Esophagus muscularis mucosa (tissue), 4 donors: ENCODE measurements at regions not wholly inside any gene's neighbourhood (a gene's known extent, or its start where the extent isn't known, plus 50 kb on each side); places are given as distances from the start of the nearest gene placed in this dataset.
"Not testable (repeated sequence)": the region's sequence is repeated elsewhere in the genome, so short reads cannot be mapped to it uniquely, and the experiment has no call there.

Source experiments
- DNase-seq: peaks from one replicate; pipeline ENCODE4 v3.0.0-alpha.2; 2017; ENCODE audit errors: extremely low spot score
- H3K27ac ChIP-seq, 4 donors: fragments of 200-600 bp; sonication (generic); replicated peaks in 1 of 4; 1 replicate in 3 of 4; 2 replicates in 1 of 4; pipeline ENCODE4 v1.5.1; 2016 to 2019; ENCODE audit warnings: mild to moderate bottlenecking in 1 of 4
- H3K27me3 ChIP-seq, 4 donors: fragments of 200-600 bp; sonication (generic); one replicate each; pipeline versions ENCODE4 v1.5.1 to v1.6.0; 2016 to 2019
- H3K36me3 ChIP-seq, 4 donors: fragments of 200-600 bp; sonication (generic); one replicate each; pipeline ENCODE4 v1.5.1; 2016 to 2019
- H3K4me1 ChIP-seq, 4 donors: fragments of 200-600 bp; sonication (generic); one replicate each; pipeline ENCODE4 v1.5.1; 2016 to 2019
- H3K4me3 ChIP-seq, 4 donors: fragments of 200-600 bp; sonication (generic); 1 replicate in 2 of 4; 2 replicates in 2 of 4; pipeline ENCODE4 v1.5.1; 2016 to 2019; ENCODE audit warnings: mild to moderate bottlenecking in 4 of 4, moderate library complexity in 1 of 4
- H3K9me3 ChIP-seq, 4 donors: fragments of 200-600 bp; sonication (generic); 1 replicate in 3 of 4; 2 replicates in 1 of 4; pipeline ENCODE4 v1.5.1; 2016 to 2019
- EP300 ChIP-seq: sonication (generic); formaldehyde crosslinking; IDR thresholded peaks from one replicate; pipeline ENCODE4 v1.6.1; 2017; ENCODE audit warnings: antibody characterized with exemption
- POLR2A ChIP-seq: fragments of 450-650 bp; IDR thresholded peaks from one replicate; pipeline ENCODE4 v1.6.1; 2017; ENCODE audit warnings: antibody characterized with exemption, moderate library complexity, mild to moderate bottlenecking, low read depth
- POLR2AphosphoS5 ChIP-seq, 2 donors: sonication (generic); formaldehyde crosslinking; IDR thresholded peaks; one replicate each; pipeline ENCODE4 v1.6.1; 2017; ENCODE audit warnings: antibody characterized with exemption in 2 of 2
- WGBS: methylation state at CpG from one replicate; pipeline ENCODE4 v1.1.5; 2018; 5-methylcytosine and 5-hydroxymethylcytosine counted together
- intact Hi-C: fragments of 100-400 bp; cut with DNase I; formaldehyde crosslinking; loops from one replicate; pipeline ENCODE4 v1.15.1; 2023
- TF ChIP-seq, protein P1 (sequence below), 3 experiments: fragments of 200-600 bp in 2 of 3; fragments of 450-650 bp in 1 of 3; sonication (generic) in 2 of 3; IDR thresholded peaks; one replicate each; pipeline ENCODE4 v1.5.1; 2017 to 2019; ENCODE audit warnings: antibody characterized with exemption in 3 of 3, mild to moderate bottlenecking in 2 of 3, moderate library complexity in 1 of 3

- no peak overlapping the region for H3K27ac ChIP-seq
- 64% methylated on average over 2 of the region's 2 CpGs for WGBS
- no peaks in the 10 kb centered on the region for H3K9me3 ChIP-seq
- TF ChIP-seq POLR2A (no peak), EP300 (no peak), POLR2AphosphoS5 (IDR thresholded peaks at IDR 0.05) (no peak)
- TF ChIP-seq, protein P1, sequence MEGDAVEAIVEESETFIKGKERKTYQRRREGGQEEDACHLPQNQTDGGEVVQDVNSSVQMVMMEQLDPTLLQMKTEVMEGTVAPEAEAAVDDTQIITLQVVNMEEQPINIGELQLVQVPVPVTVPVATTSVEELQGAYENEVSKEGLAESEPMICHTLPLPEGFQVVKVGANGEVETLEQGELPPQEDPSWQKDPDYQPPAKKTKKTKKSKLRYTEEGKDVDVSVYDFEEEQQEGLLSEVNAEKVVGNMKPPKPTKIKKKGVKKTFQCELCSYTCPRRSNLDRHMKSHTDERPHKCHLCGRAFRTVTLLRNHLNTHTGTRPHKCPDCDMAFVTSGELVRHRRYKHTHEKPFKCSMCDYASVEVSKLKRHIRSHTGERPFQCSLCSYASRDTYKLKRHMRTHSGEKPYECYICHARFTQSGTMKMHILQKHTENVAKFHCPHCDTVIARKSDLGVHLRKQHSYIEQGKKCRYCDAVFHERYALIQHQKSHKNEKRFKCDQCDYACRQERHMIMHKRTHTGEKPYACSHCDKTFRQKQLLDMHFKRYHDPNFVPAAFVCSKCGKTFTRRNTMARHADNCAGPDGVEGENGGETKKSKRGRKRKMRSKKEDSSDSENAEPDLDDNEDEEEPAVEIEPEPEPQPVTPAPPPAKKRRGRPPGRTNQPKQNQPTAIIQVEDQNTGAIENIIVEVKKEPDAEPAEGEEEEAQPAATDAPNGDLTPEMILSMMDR (IDR thresholded peaks at IDR 0.05), result no peak
- H3K36me3 ChIP-seq, result no peaks in the 10 kb centered on the region
- no peak overlapping the region for H3K4me3 ChIP-seq
- DNase-seq, result no peak
- peaks cover 0 to 9% (median 5%) of the 10 kb centered on the region in 4 donors for H3K4me1 ChIP-seq
- intact Hi-C loops, result no loop called here
- H3K27me3 ChIP-seq, result no peaks in the 10 kb centered on the region
These were observed 721.0 kb upstream of the PKDCC start for GRCh38 chr2:41326851-41327250.

- no peak for TF ChIP-seq POLR2A
- 61% methylated on average over 3 of the region's 3 CpGs for WGBS
- Histone ChIP-seq H3K4me3 (no peak overlapping the region), H3K27ac (no peak overlapping the region), H3K9me3 (no peaks in the 10 kb centered on the region), H3K4me1 (peaks cover 0 to 9% (median 5%) of the 10 kb centered on the region in 4 donors), H3K36me3 (no peaks in the 10 kb centered on the region), H3K27me3 (no peaks in the 10 kb centered on the region)
- intact Hi-C loops, result no loop called here
- DNase-seq, result no peak
These were observed 718.8 kb upstream of the PKDCC start for GRCh38 chr2:41329040-41329439.

DNA sequence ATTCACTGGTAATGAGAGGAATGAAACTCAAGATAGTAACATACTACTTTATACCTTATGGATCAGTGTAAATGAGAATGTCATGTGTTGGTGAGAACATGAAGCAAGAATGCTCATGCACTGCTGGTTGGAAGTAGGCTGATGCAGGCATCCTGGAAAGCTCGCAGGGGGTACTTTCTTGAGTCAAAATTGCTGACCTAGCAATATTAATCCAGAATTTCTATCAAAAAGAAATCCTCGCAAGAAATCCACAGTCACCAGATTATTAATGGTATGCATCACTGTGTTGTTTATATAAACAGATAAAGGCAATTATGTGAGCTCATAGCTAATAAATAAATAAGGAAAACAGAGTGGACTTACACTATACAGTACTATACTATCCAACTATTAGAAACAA is 713.7 kb upstream of the PKDCC start:
- 90% methylated on average over 2 of the region's 2 CpGs for WGBS
- Histone ChIP-seq H3K4me1 (peaks cover 0 to 16% (median 0%) of the 10 kb centered on the region in 4 donors), H3K27ac (no peak overlapping the region), H3K9me3 (no peaks in the 10 kb centered on the region), H3K4me3 (no peak overlapping the region), H3K36me3 (no peaks in the 10 kb centered on the region), H3K27me3 (no peaks in the 10 kb centered on the region)
- DNase-seq, result no peak
- intact Hi-C loops, result no loop called here
- TF ChIP-seq, protein P1 (IDR thresholded peaks at IDR 0.05), result no peak
- no peak for TF ChIP-seq EP300
- no peak for TF ChIP-seq POLR2AphosphoS5 (IDR thresholded peaks at IDR 0.05)

DNA sequence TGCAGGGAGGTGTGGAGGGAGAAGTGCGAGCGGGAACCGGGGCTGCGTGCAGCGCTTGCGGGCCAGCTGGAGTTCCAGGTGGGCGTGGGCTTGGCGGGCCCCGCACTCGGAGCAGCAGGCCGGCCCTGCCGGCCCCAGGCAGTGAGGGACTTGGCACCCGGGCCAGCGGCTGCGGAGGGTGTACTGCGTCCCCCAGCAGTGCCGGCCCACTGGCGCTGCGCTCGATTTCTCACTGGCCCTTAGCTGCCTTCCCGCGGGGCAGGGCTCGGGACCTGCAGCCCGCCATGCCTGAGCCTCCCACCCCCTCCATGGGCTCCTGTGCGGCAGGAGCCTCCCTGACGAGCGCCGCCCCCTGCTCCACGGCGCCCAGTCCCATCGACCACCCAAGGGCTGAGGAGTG is 712.2 kb upstream of the PKDCC start:
- DNase-seq, intact Hi-C loops, H3K9me3 ChIP-seq, H3K27me3 ChIP-seq, H3K27ac ChIP-seq, H3K36me3 ChIP-seq, H3K4me3 ChIP-seq: not testable (repeated sequence)
- H3K4me1 ChIP-seq, result peaks cover 0 to 25% (median 3%) of the 10 kb centered on the region in 4 donors
- 97% methylated on average over 10 of the region's 31 CpGs for WGBS

GRCh38 chr2:41337956-41338355 is 709.9 kb upstream of the PKDCC start:
- 44% methylated on average over 4 of the region's 4 CpGs for WGBS
- intact Hi-C loops, result no loop called here
- peaks cover 0 to 25% (median 3%) of the 10 kb centered on the region in 4 donors for H3K4me1 ChIP-seq
- H3K27ac ChIP-seq, result no peak overlapping the region
- H3K4me3 ChIP-seq, result no peak overlapping the region
- DNase-seq, result no peak
- TF ChIP-seq POLR2A (no peak), EP300 (no peak), POLR2AphosphoS5 (IDR thresholded peaks at IDR 0.05) (no peak)
- TF ChIP-seq, protein P1 (IDR thresholded peaks at IDR 0.05), result no peak
- no peaks in the 10 kb centered on the region for H3K9me3 ChIP-seq
- no peaks in the 10 kb centered on the region for H3K36me3 ChIP-seq
- no peaks in the 10 kb centered on the region for H3K27me3 ChIP-seq

DNA sequence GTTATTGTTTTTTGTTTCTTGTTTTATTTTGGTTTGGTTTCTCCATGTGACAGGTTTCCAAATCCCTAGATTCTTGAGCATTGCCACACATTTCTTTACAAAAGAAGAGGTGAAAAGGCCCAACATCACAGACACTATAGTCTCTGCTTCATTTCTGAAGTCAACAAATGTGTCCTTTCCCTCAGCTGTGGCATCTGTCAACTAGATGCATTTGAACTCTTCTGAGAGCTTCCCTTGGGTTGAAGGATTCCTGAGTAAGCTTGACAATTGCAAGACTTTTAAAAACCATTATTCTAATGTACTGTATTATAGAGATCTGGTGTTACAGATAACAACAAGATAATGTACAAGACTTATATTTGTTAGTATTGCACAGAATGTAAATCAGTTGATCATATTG is 703.3 kb upstream of the PKDCC start:
- H3K9me3 ChIP-seq, result no peaks in the 10 kb centered on the region
- H3K4me1 ChIP-seq, result peaks cover 0 to 7% (median 3%) of the 10 kb centered on the region in 4 donors
- no peak overlapping the region for H3K4me3 ChIP-seq
- intact Hi-C loops, result no loop called here
- TF ChIP-seq POLR2AphosphoS5 (IDR thresholded peaks at IDR 0.05) (no peak), EP300 (no peak), POLR2A (no peak)
- TF ChIP-seq, protein P1 (IDR thresholded peaks at IDR 0.05), result no peak
- H3K36me3 ChIP-seq, result no peaks in the 10 kb centered on the region
- no peak overlapping the region for H3K27ac ChIP-seq
- H3K27me3 ChIP-seq, result no peaks in the 10 kb centered on the region
- no peak for DNase-seq
